ENCODE measurements at regions not wholly inside any gene's neighbourhood (a gene's known extent, or its start where the extent isn't known, plus 50 kb on each side); places are given as distances from the start of the nearest gene placed in this dataset.

- TF ChIP-seq CTCF (IDR thresholded peaks at IDR 0.05) (no peak), JUNB (IDR thresholded peaks at IDR 0.05) (no peak), FOSL2 (IDR thresholded peaks at IDR 0.05) (no peak), FOSL2 (CRISPR knock-in tag; IDR thresholded peaks at IDR 0.05) (no peak), RAD21 (conservative IDR thresholded peaks at IDR 0.05 in 1 of 2, IDR thresholded peaks at IDR 0.05 in 1 of 2) (no peak), JUN (IDR thresholded peaks at IDR 0.05) (no peak), REST (IDR thresholded peaks at IDR 0.05) (no peak), RCOR1 (IDR thresholded peaks at IDR 0.05; ENCODE audit: low read depth, low read length) (no peak), MAZ (IDR thresholded peaks at IDR 0.05; ENCODE audit: borderline replicate concordance, low read depth, low read length) (no peak), FOSB (CRISPR knock-in tag; IDR thresholded peaks at IDR 0.05) (no peak), POLR2AphosphoS2 (conservative IDR thresholded peaks at IDR 0.05; ENCODE audit: low read length) (no peak)
Observed at GRCh38 chr17:72311004-72311403, 190.2 kb downstream of the SOX9 start.
